Hepatocyte (in vitro differentiated cells): ENCODE measurements at regions not wholly inside any gene's neighbourhood (a gene's known extent, or its start where the extent isn't known, plus 50 kb on each side); places are given as distances from the start of the nearest gene placed in this dataset.

ENCODE experiments used
- EZH2 ChIP-seq: fragments of 200-600 bp; sonication (generic); IDR thresholded peaks from 2 replicates; pipeline ENCODE4 v1.6.1; 2016; ENCODE audit warnings: antibody characterized with exemption, mild to moderate bottlenecking, borderline replicate concordance
- EZH2phosphoT487 ChIP-seq: fragments of 200-600 bp; sonication (generic); IDR thresholded peaks from one replicate; pipeline ENCODE4 v1.6.1; 2018; ENCODE audit warnings: antibody characterized with exemption, mild to moderate bottlenecking, low read depth, moderate library complexity; ENCODE audit not compliant: unreplicated experiment, severe bottlenecking
- TF ChIP-seq, protein P1 (sequence below): fragments of 200-600 bp; sonication (generic); IDR thresholded peaks from 2 replicates; pipeline ENCODE4 v1.5.1; 2016; ENCODE audit warnings: antibody characterized with exemption, mild to moderate bottlenecking; ENCODE audit not compliant: poor library complexity

DNA sequence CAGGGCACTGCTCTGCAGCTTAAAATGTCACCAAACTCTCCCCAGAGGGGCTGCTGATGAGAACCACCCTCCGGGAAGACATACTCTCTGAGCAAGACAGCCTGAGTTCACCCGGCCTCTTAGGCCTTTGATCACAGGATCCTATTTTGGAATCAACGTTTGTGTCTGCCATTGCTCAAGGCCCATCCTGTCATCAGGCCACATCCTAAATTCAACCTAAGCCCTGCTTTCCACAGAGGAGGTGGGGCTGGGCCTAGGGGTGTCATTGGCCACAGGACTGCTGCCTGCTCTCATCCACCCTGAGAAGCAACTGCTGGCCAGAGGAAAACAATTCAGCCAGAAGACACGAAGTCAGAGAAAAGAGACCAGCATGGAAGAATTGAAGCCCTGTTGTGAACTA is 351.1 kb upstream of the IRX2 start:
- TF ChIP-seq EZH2phosphoT487 (no peak), EZH2 (no peak)
- TF ChIP-seq, protein P1, sequence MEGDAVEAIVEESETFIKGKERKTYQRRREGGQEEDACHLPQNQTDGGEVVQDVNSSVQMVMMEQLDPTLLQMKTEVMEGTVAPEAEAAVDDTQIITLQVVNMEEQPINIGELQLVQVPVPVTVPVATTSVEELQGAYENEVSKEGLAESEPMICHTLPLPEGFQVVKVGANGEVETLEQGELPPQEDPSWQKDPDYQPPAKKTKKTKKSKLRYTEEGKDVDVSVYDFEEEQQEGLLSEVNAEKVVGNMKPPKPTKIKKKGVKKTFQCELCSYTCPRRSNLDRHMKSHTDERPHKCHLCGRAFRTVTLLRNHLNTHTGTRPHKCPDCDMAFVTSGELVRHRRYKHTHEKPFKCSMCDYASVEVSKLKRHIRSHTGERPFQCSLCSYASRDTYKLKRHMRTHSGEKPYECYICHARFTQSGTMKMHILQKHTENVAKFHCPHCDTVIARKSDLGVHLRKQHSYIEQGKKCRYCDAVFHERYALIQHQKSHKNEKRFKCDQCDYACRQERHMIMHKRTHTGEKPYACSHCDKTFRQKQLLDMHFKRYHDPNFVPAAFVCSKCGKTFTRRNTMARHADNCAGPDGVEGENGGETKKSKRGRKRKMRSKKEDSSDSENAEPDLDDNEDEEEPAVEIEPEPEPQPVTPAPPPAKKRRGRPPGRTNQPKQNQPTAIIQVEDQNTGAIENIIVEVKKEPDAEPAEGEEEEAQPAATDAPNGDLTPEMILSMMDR, result no peak
